GM21515 (cell line): ENCODE measurements at regions not wholly inside any gene's neighbourhood (a gene's known extent, or its start where the extent isn't known, plus 50 kb on each side); places are given as distances from the start of the nearest gene placed in this dataset.

Source experiments
- ATAC-seq: cut with Tn5 transposase; IDR thresholded peaks from one replicate; pipeline ENCODE4 v1.9.1; 2021; ENCODE audit not compliant: unreplicated experiment

GRCh38 chr1:222114536-222115156 is 372.8 kb upstream of the DUSP10 start:
- no peak for ATAC-seq

- ATAC-seq: no peak
Observed at GRCh38 chr1:222109836-222110235, 367.9 kb upstream of the DUSP10 start.

GRCh38 chr1:222107975-222108374 is 366.1 kb upstream of the DUSP10 start:
- no peak for ATAC-seq

GRCh38 chr1:222107267-222107666 is 365.4 kb upstream of the DUSP10 start:
- no peak for ATAC-seq

- no peak for ATAC-seq
Observed at GRCh38 chr1:222106377-222106776, 364.5 kb upstream of the DUSP10 start.

- no peak for ATAC-seq
Observed at GRCh38 chr1:222105861-222106260, 364.0 kb upstream of the DUSP10 start.

- ATAC-seq: no peak
Observed at GRCh38 chr1:222105393-222105737, 363.5 kb upstream of the DUSP10 start.

GRCh38 chr1:222104694-222105392 is 363.0 kb upstream of the DUSP10 start:
- ATAC-seq: no peak

GRCh38 chr1:222104097-222104496 is 362.2 kb upstream of the DUSP10 start:
- ATAC-seq: no peak

- no peak for ATAC-seq
Observed at GRCh38 chr1:222099746-222100145, 357.9 kb upstream of the DUSP10 start.

- no peak for ATAC-seq
Observed at GRCh38 chr1:222098404-222098803, 356.5 kb upstream of the DUSP10 start.

GRCh38 chr1:222097588-222097987 is 355.7 kb upstream of the DUSP10 start:
- no peak for ATAC-seq

GRCh38 chr1:222096883-222097282 is 355.0 kb upstream of the DUSP10 start:
- ATAC-seq: no peak

GRCh38 chr1:222096476-222096772 is 354.5 kb upstream of the DUSP10 start:
- ATAC-seq: peak; percentile 15

- peak; percentile 87 for ATAC-seq
Observed at GRCh38 chr1:222095606-222096475, 354.0 kb upstream of the DUSP10 start.

GRCh38 chr1:222093518-222093917 is 351.6 kb upstream of the DUSP10 start:
- ATAC-seq: no peak

GRCh38 chr1:222090103-222090502 is 348.2 kb upstream of the DUSP10 start:
- ATAC-seq: no peak

- ATAC-seq: no peak
Observed at GRCh38 chr1:222087221-222087920, 345.5 kb upstream of the DUSP10 start.

- ATAC-seq: no peak
Observed at GRCh38 chr1:222084996-222085395, 343.1 kb upstream of the DUSP10 start.

GRCh38 chr1:222084048-222084447 is 342.2 kb upstream of the DUSP10 start:
- ATAC-seq: no peak

GRCh38 chr1:222081859-222082258 is 340.0 kb upstream of the DUSP10 start:
- no peak for ATAC-seq

- no peak for ATAC-seq
Observed at GRCh38 chr1:222079566-222079965, 337.7 kb upstream of the DUSP10 start.
